ENCODE measurements at regions not wholly inside any gene's neighbourhood (a gene's known extent, or its start where the extent isn't known, plus 50 kb on each side); places are given as distances from the start of the nearest gene placed in this dataset.

DNA sequence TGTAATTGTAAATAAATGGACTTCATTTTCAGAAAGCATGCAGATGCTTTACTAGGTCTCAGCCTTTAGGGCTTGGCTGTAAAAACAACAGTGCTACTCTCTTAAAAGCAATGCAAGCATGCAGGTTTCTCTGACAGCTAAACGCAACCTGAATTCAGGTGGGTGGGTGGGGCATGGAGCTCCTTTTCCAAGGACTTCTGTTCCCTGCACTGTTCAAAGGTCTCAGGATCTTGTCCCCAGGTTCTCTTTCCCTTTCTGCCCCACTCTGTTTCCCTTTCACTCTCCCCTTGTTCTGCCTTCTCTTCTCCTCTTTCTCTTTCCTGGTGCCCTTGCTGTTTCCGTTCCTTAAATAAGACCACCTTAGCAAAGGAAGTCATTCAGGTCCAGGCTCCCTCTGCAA, 1527.5 kb upstream of the SLC10A2 start:
- TF ChIP-seq POLR2A (IDR thresholded peaks at IDR 0.05; ENCODE audit: borderline replicate concordance, extremely low read depth, insufficient read depth, insufficient read length) (no peak), JUND (IDR thresholded peaks at IDR 0.05) (no peak), TCF7L2 (IDR thresholded peaks at IDR 0.05; ENCODE audit: borderline replicate concordance, extremely low read depth, insufficient read depth, insufficient read length) (no peak)

Data from HCT116 (cell line).